PFSK-1 (cell line): ENCODE measurements at regions not wholly inside any gene's neighbourhood (a gene's known extent, or its start where the extent isn't known, plus 50 kb on each side); places are given as distances from the start of the nearest gene placed in this dataset.

Experiments
- POLR2AphosphoS5 ChIP-seq: IDR thresholded peaks from 2 replicates; pipeline ENCODE4 v1.6.1; 2012; ENCODE audit warnings: low read depth, mild to moderate bottlenecking, control low read depth, low read length, moderate library complexity
- REST ChIP-seq, 2 experiments: IDR thresholded peaks; 2 replicates each; pipeline versions ENCODE4 v1.6.1 to v1.8.0; 2011 to 2012; ENCODE audit warnings: low read depth in 2 of 2, low read length in 2 of 2, control low read depth in 1 of 2, inconsistent platforms in 1 of 2, mild to moderate bottlenecking in 1 of 2, moderate library complexity in 1 of 2; ENCODE audit not compliant: insufficient read depth in 1 of 2

DNA sequence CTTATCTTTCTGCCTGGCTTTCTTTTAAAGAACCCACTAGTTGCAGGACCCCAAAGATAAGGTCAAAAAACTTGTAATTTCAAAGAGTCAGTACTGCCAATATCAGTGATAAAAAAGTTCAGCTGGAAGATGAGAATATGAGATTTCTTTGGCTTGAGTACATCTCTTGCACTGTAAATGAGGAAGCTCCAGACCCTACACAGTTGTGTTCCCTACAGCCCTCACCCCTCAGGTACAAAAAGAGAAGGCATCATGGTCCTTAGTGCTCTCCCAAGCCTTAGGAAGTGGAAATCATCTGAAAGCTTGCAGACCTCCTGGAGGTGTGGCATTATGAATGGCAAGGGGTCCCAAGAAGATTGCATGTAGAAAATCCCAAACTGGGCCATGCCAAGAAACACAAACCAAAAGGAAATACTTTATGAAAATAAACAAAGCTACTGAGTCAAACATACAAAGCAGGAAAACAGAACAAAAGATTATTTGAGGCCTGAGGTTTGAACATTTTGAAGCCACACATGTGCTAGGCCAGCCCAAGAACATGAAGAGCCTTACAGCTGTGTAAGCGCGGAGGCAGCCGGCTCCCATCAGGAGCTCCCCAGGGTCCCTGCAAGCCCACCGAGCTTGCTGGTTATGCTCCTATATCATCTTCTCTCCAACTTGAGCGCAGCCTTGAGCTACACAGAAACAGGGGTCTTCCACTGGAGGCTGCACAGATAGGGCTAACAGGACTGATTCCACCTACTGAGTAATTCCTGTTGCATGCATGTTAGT lies 217.0 kb downstream of the OSR1 start:
- TF ChIP-seq POLR2AphosphoS5 (no peak), REST (IDR thresholded peaks at IDR 0.05; ENCODE audit: insufficient read depth in 1 of 2, low read depth in 2 of 2, low read length in 2 of 2) (no peak)
